H1 (cell line): ENCODE measurements at regions not wholly inside any gene's neighbourhood (a gene's known extent, or its start where the extent isn't known, plus 50 kb on each side); places are given as distances from the start of the nearest gene placed in this dataset.

Experiments used
- CTCF ChIA-PET: fragments of 300-600 bp; sonication (Branson Sonifier 250); formaldehyde crosslinking; loops from one replicate; lab custom pipeline; 2021; ENCODE audit not compliant: partially characterized antibody; lab: Charles Lee
- POLR2A ChIA-PET: fragments of 300-600 bp; sonication (Branson Sonifier 250); formaldehyde crosslinking; loops from one replicate; lab custom pipeline; 2021; ENCODE audit warnings: inconsistent platforms; ENCODE audit not compliant: partially characterized antibody; lab: Charles Lee
- DNase-seq, 2 experiments: peaks; one replicate each; pipeline versions ENCODE4 v3.0.0 to v3.0.0-alpha.2; 2010 to 2022; ENCODE audit warnings: low spot score in 2 of 2, low read depth in 1 of 2, mixed read lengths in 1 of 2
- FAIRE-seq: peaks from 2 replicates; lab custom pipeline; 2011; peaks lifted over from hg19 to GRCh38; lab: Jason Lieb, UNC
- H2AFZ ChIP-seq: 2 replicates; pipeline ENCODE4 v1.8.1; 2012; ENCODE audit warnings: low read length, inconsistent platforms
- H2AK5ac ChIP-seq: 2 replicates; pipeline ENCODE4 v1.6.1; 2013; ENCODE audit warnings: low read depth, low read length
- H2BK120ac ChIP-seq: replicated peaks from 2 replicates; pipeline ENCODE3; 2013; ENCODE audit warnings: low read depth, low read length, inconsistent platforms
- H2BK12ac ChIP-seq: 2 replicates; pipeline ENCODE4 v1.6.1; 2013; ENCODE audit warnings: low read depth, low read length
- H2BK15ac ChIP-seq: 2 replicates; pipeline ENCODE4 v1.6.1; 2013; ENCODE audit warnings: low read length
- H2BK20ac ChIP-seq: 2 replicates; pipeline ENCODE4 v1.6.1; 2013; ENCODE audit warnings: low read length
- H2BK5ac ChIP-seq: 2 replicates; pipeline ENCODE4 v1.6.1; 2013; ENCODE audit warnings: low read depth, low read length
- H3K14ac ChIP-seq: 2 replicates; pipeline ENCODE4 v1.6.1; 2013; ENCODE audit warnings: inconsistent platforms; ENCODE audit not compliant: insufficient read length
- H3K18ac ChIP-seq: 2 replicates; pipeline ENCODE4 v1.6.1; 2013; ENCODE audit warnings: low read length; ENCODE audit errors: extremely low read depth
- H3K23ac ChIP-seq: 2 replicates; pipeline ENCODE4 v1.6.1; 2013; ENCODE audit warnings: inconsistent platforms; ENCODE audit not compliant: insufficient read length
- H3K23me2 ChIP-seq: 2 replicates; pipeline ENCODE4 v1.6.1; 2013; ENCODE audit warnings: low read depth, low read length
- H3K27ac ChIP-seq: 2 replicates; pipeline ENCODE4 v1.6.1; 2011; ENCODE audit warnings: low read depth, low read length, inconsistent platforms
- H3K27me3 ChIP-seq, 4 experiments: replicated peaks in 1 of 4; 1 replicate in 1 of 4; 2 replicates in 3 of 4; pipeline versions ENCODE4 v1.6.1 to v1.8.1; 2011 to 2013; ENCODE audit warnings: low read length in 3 of 4, mild to moderate bottlenecking in 3 of 4, inconsistent platforms in 2 of 4, mixed read lengths in 2 of 4, moderate library complexity in 1 of 4; ENCODE audit not compliant: control insufficient read depth in 3 of 4, insufficient read depth in 3 of 4; ENCODE audit errors: extremely low read depth in 1 of 4
- H3K36me3 ChIP-seq, 4 experiments: 2 replicates each; pipeline versions ENCODE4 v1.6.1 to v1.8.1; 2011 to 2013; ENCODE audit warnings: mild to moderate bottlenecking in 4 of 4, low read length in 3 of 4, moderate library complexity in 2 of 4, control low read depth in 1 of 4, inconsistent platforms in 1 of 4; ENCODE audit not compliant: insufficient read depth in 4 of 4, control insufficient read depth in 2 of 4
- H3K4ac ChIP-seq: replicated peaks from 2 replicates; pipeline ENCODE3; 2013; ENCODE audit warnings: low read length, low read depth, mixed read lengths, inconsistent platforms; ENCODE audit not compliant: insufficient read length
- H3K4me1 ChIP-seq, 4 experiments: replicated peaks in 1 of 4; 1 replicate in 1 of 4; 2 replicates in 3 of 4; pipeline versions ENCODE4 v1.6.1 to v1.8.1; 2011 to 2013; ENCODE audit warnings: low read length in 3 of 4, inconsistent platforms in 2 of 4, mixed read lengths in 1 of 4; ENCODE audit not compliant: insufficient read depth in 4 of 4, control insufficient read depth in 3 of 4
- H3K4me2 ChIP-seq, 2 experiments: 2 replicates each; pipeline versions ENCODE4 v1.6.1 to v1.8.1; 2011 to 2013; ENCODE audit warnings: low read depth in 2 of 2, low read length in 2 of 2, control low read depth in 1 of 2, inconsistent platforms in 1 of 2, mild to moderate bottlenecking in 1 of 2; ENCODE audit not compliant: insufficient read depth in 1 of 2
- H3K4me3 ChIP-seq, 4 experiments: fragments of 200-600, 300-600 bp in 1 of 4; sonication (generic), shearing (Covaris generic), sonication (Bioruptor Twin) in 1 of 4; 2 replicates each; pipeline versions ENCODE4 v1.5.1 to v1.8.1; 2011 to 2016; ENCODE audit warnings: low read length in 4 of 4, low read depth in 3 of 4, control low read depth in 2 of 4, inconsistent platforms in 2 of 4, mild to moderate bottlenecking in 2 of 4, mixed read lengths in 1 of 4, moderate library complexity in 1 of 4; ENCODE audit not compliant: insufficient read depth in 2 of 4; ENCODE audit errors: extremely low read depth in 1 of 4
- H3K56ac ChIP-seq: replicated peaks from 2 replicates; pipeline ENCODE3; 2013; ENCODE audit warnings: low read depth, mild to moderate bottlenecking, mixed read lengths, low read length, inconsistent platforms; ENCODE audit not compliant: insufficient read length
- H3K79me1 ChIP-seq: 2 replicates; pipeline ENCODE4 v1.6.1; 2013; ENCODE audit warnings: low read depth, low read length, control low read depth
- H3K79me2 ChIP-seq, 2 experiments: 2 replicates each; pipeline versions ENCODE4 v1.6.1 to v1.8.1; 2012 to 2013; ENCODE audit warnings: low read length in 2 of 2, mild to moderate bottlenecking in 2 of 2, inconsistent platforms in 1 of 2; ENCODE audit not compliant: insufficient read depth in 2 of 2, control insufficient read depth in 1 of 2
- H3K9ac ChIP-seq, 4 experiments: replicated peaks in 1 of 4; 1 replicate in 1 of 4; 2 replicates in 3 of 4; pipeline versions ENCODE4 v1.6.1 to v1.8.1; 2011 to 2013; ENCODE audit warnings: low read depth in 3 of 4, low read length in 3 of 4, control low read depth in 2 of 4, mild to moderate bottlenecking in 2 of 4, moderate library complexity in 2 of 4, inconsistent platforms in 1 of 4; ENCODE audit errors: extremely low read depth in 1 of 4
- H3K9me3 ChIP-seq, 2 experiments: 2 replicates each; pipeline versions ENCODE4 v1.6.1 to v1.8.1; 2012 to 2013; ENCODE audit warnings: mild to moderate bottlenecking in 2 of 2, moderate library complexity in 2 of 2, control low read depth in 1 of 2, inconsistent platforms in 1 of 2, low read depth in 1 of 2, low read length in 1 of 2, mixed read lengths in 1 of 2; ENCODE audit not compliant: insufficient read depth in 2 of 2
- H4K20me1 ChIP-seq, 2 experiments: replicated peaks in 1 of 2; 2 replicates each; pipeline versions ENCODE3 to v1.8.1; 2011 to 2013; ENCODE audit warnings: inconsistent platforms in 2 of 2, low read length in 2 of 2, mild to moderate bottlenecking in 1 of 2; ENCODE audit not compliant: insufficient read depth in 2 of 2, control insufficient read depth in 1 of 2
- H4K5ac ChIP-seq: 2 replicates; pipeline ENCODE4 v1.6.1; 2013; ENCODE audit warnings: low read length, low read depth, mixed read lengths, inconsistent platforms; ENCODE audit not compliant: insufficient read length
- H4K8ac ChIP-seq: 2 replicates; pipeline ENCODE4 v1.8.0; 2013; ENCODE audit warnings: mild to moderate bottlenecking, moderate library complexity, low read length, inconsistent platforms; ENCODE audit not compliant: insufficient read depth; ENCODE audit errors: extremely low read depth
- H4K91ac ChIP-seq: replicated peaks from 2 replicates; pipeline ENCODE3; 2013; ENCODE audit warnings: low read length, mixed read lengths, inconsistent platforms; ENCODE audit not compliant: insufficient read length
- BCL11A ChIP-seq, 2 experiments: IDR thresholded peaks; one replicate each; pipeline ENCODE4 v1.6.1; 2011; ENCODE audit warnings: low read depth in 2 of 2, low read length in 2 of 2, mild to moderate bottlenecking in 2 of 2
- CHD1 ChIP-seq: IDR thresholded peaks from 2 replicates; pipeline ENCODE4 v1.6.1; 2012; ENCODE audit warnings: low read depth, low read length, improper control_type of control experiment
- EZH2 ChIP-seq: fragments of 200-600 bp; sonication (generic); IDR thresholded peaks from 2 replicates; pipeline ENCODE4 v1.7.1; 2012; ENCODE audit warnings: low read depth, mild to moderate bottlenecking, moderate library complexity, low read length, inconsistent platforms; ENCODE audit not compliant: severe bottlenecking
- HDAC2 ChIP-seq, 2 experiments: fragments of 300-600 bp in 1 of 2; sonication (generic) in 1 of 2; IDR thresholded peaks; 2 replicates each; pipeline ENCODE4 v1.6.1; 2011 to 2012; ENCODE audit warnings: low read depth in 2 of 2, low read length in 2 of 2, mild to moderate bottlenecking in 2 of 2, moderate library complexity in 2 of 2, borderline replicate concordance in 1 of 2, inconsistent platforms in 1 of 2
- JUND ChIP-seq: IDR thresholded peaks from 2 replicates; pipeline ENCODE4 v1.6.1; 2011; ENCODE audit warnings: mild to moderate bottlenecking, improper control_type of control experiment, low read length
- MAFK ChIP-seq: IDR thresholded peaks from 2 replicates; pipeline ENCODE4 v1.6.1; 2012; ENCODE audit warnings: low read depth, mild to moderate bottlenecking, improper control_type of control experiment, low read length
- NRF1 ChIP-seq: IDR thresholded peaks from 2 replicates; pipeline ENCODE4 v1.6.1; 2011; ENCODE audit warnings: mild to moderate bottlenecking, low read depth, low read length, improper control_type of control experiment
- RFX5 ChIP-seq: IDR thresholded peaks from 2 replicates; pipeline ENCODE4 v1.6.1; 2011; ENCODE audit warnings: low read depth, low read length, improper control_type of control experiment, borderline replicate concordance
- SUZ12 ChIP-seq: fragments of 200-600 bp; sonication (generic); IDR thresholded peaks from 2 replicates; pipeline ENCODE4 v1.6.1; 2012; ENCODE audit warnings: mild to moderate bottlenecking, inconsistent platforms, low read length, moderate library complexity, mixed read lengths
- TAF1 ChIP-seq: IDR thresholded peaks from 2 replicates; pipeline ENCODE4 v1.6.1; 2011; ENCODE audit warnings: mild to moderate bottlenecking, low read depth, low read length
- TAF7 ChIP-seq: optimal IDR thresholded peaks from 2 replicates; pipeline ENCODE3; 2011; ENCODE audit warnings: low read depth, mild to moderate bottlenecking, inconsistent platforms, low read length, moderate library complexity, borderline replicate concordance
- TEAD4 ChIP-seq: IDR thresholded peaks from 2 replicates; pipeline ENCODE4 v1.6.1; 2012; ENCODE audit warnings: low read depth, low read length, inconsistent platforms, mixed read lengths

DNA sequence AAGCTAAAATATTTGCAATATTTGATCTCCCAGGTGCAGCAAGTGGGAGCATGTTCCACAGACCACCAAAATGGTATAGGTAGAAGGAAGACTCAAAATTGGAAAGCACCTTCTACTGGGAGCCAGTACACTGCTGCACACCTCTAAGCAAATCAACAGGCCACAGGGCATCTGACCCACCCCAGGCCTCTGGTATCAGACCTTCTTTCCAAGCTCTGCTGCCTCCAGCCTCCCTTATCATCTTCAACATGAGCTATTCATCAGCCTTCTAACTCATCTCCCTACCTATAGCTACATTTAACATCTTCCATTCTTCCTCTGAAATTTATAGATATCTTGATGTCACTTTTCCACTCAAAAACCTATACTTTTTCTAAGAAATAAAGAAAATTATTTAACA lies 294.8 kb downstream of the ZEB2 start:
- Histone ChIP-seq H3K4me2 (no peak overlapping the region), H3K4me3 (no peak overlapping the region), H3K9ac (no peak overlapping the region), H3K36me3 (no peaks in the 10 kb centered on the region), H3K23me2 (no peaks in the 10 kb centered on the region), H2AK5ac (no peak overlapping the region), H3K27me3 (no peaks in the 10 kb centered on the region), H4K8ac (no peak overlapping the region), H2AFZ (no peak overlapping the region), H2BK20ac (no peak overlapping the region), H3K79me1 (no peaks in the 10 kb centered on the region), H2BK120ac (no peak overlapping the region), H3K9me3 (no peaks in the 10 kb centered on the region), H4K5ac (no peak overlapping the region), H3K56ac (no peak overlapping the region), H4K20me1 (no peaks in the 10 kb centered on the region), H2BK12ac (no peak overlapping the region), H3K4ac (no peak overlapping the region), H3K18ac (no peak overlapping the region), H3K79me2 (no peaks in the 10 kb centered on the region), H3K4me1 (no peaks in the 10 kb centered on the region; a peak in 1 of 7 replicates), H4K91ac (no peak overlapping the region), H3K27ac (no peak overlapping the region), H3K23ac (no peak overlapping the region), H3K14ac (no peak overlapping the region), H2BK5ac (no peak overlapping the region), H2BK15ac (no peak overlapping the region)
- ChIA-PET POLR2A (interaction anchor here (0.7 kb wide), 1 partner anchor 10 kb away, joined by 3 read pairs; no protein-coding TSS in a partner anchor), CTCF (interaction anchor here (0.9 to 1.6 kb wide), 3 partner anchors 18 to 389 kb away, joined by 3 to 4 read pairs (median 4); no protein-coding TSS in a partner anchor)
- DNase-seq, result no peak
- no peak for FAIRE-seq
- no peak for TF ChIP-seq TAF1
- TF ChIP-seq TAF7, result no peak
- TF ChIP-seq BCL11A (IDR thresholded peaks at IDR 0.05; ENCODE audit: low read depth in 2 of 2, low read length in 2 of 2), result no peak
- no peak for TF ChIP-seq CHD1
- no peak for TF ChIP-seq TEAD4
- TF ChIP-seq HDAC2 (IDR thresholded peaks at IDR 0.05; ENCODE audit: borderline replicate concordance in 1 of 2, low read depth in 2 of 2, low read length in 2 of 2), result no peak
- no peak for TF ChIP-seq NRF1
- TF ChIP-seq MAFK, result no peak
- no peak for TF ChIP-seq SUZ12
- no peak for TF ChIP-seq RFX5
- TF ChIP-seq JUND, result no peak
- TF ChIP-seq EZH2, result no peak
